OCI-LY1 (cell line): ENCODE measurements at regions not wholly inside any gene's neighbourhood (a gene's known extent, or its start where the extent isn't known, plus 50 kb on each side); places are given as distances from the start of the nearest gene placed in this dataset.

Source experiments
- CTCF ChIP-seq: fragments of 200-600 bp; sonication (generic), shearing (Covaris generic); IDR thresholded peaks from 2 replicates; pipeline ENCODE4 v1.5.1; 2017; ENCODE audit warnings: mild to moderate bottlenecking, antibody characterized with exemption, low read length, moderate library complexity, mixed read lengths
- EZH2 ChIP-seq: fragments of 200-600 bp; sonication (generic), shearing (Covaris generic); IDR thresholded peaks from 2 replicates; pipeline ENCODE4 v1.8.0; 2017; ENCODE audit warnings: borderline replicate concordance, mixed run types, mild to moderate bottlenecking, antibody characterized with exemption, low read length, moderate library complexity, mixed read lengths

- TF ChIP-seq CTCF (no peak), EZH2 (no peak)
Observed at GRCh38 chr16:79933603-79934002, 333.1 kb upstream of the MAF start.
